NCI-H2029 treated with DMSO at 0.1 percent for 48 hours (cell line): ENCODE measurements at regions not wholly inside any gene's neighbourhood (a gene's known extent, or its start where the extent isn't known, plus 50 kb on each side); places are given as distances from the start of the nearest gene placed in this dataset.
A peak's percentile ranks its signal among the peaks of the same experiment; 100 is the strongest.

Experiments used
- DNase-seq: peaks from one replicate; lab custom pipeline; 2025; lab: John Stamatoyannopoulos, UW

GRCh38 chr4:17336986-17337385 lies 174.9 kb downstream of the QDPR start:
- no peak for DNase-seq

DNA sequence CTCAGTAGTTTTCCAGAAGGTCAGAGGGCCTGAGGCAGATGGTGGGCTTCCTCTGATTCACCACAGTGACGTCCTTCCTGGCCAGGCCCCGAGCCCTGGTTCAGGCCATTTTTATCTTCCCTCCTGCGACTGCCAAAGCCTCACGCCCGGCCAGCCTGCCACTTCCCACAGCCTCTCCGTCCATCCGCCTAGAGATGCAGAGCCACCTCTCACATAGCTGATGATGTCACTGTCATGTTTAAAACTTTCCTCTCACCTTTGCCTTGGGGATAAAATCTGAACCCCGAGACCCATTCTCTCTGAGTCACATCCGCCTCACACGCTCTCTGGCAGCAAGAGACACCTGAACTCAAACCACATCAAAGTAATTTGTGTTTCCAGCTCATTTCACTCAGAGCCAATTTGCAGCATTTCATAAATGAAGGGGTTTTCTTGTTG lies 175.3 kb downstream of the QDPR start:
- DNase-seq, result no peak

DNA sequence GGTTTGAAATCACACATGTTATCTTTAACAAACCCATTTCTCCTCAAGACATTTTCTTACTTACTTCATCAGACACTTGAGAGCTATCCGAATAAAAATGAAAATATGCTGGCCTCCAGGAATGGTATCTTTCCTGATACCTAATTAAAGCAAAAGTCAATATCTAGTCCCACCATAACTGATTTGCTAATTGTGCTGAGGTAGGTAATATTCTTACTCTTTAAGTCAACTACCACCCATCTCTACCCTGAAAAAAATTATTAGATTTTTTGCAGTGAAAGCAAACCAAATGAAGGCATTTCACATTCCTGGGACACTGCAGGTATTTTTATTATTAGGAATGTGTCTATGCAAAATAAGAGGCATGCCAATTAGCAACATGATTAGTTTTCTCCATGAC lies 175.8 kb downstream of the QDPR start:
- no peak for DNase-seq

DNA sequence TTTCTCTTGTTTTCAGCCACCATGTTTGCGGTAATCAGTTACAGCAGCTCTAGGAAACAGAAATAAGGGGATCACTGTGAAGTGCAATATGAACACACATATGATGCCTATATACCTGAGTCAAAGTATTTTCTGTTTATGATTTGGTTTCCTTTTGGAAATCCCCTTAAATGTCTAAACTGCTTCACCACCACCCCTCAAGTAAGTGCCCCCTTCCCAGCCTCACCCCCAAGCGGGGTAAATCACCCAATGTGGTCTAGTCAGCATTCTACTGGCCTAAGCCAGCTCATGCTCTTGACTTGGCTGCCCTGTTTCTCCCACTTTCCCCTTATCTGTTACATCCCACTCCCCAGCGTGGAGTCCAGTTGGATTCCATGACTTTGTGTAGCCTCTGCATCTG lies 176.5 kb downstream of the QDPR start:
- no peak for DNase-seq

DNA sequence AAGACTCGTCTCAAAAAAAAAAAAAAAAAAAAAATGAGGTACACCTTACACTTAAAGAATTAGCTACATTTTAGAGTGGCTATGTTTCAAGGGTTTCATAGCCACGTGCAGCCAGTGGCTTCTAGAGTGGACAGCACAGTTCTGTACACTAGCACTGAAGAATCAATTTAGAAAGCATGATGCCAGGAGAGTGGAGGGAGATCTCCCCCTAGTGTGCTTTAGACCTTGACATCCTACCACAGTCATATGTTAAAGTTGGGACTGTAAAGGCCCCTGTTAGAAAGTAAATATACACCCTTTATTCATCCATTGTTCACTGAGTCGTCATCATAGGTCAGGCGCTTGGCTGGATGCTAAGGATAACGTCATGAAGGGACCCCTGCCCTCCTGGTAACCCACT lies 179.4 kb downstream of the QDPR start:
- no peak for DNase-seq

DNA sequence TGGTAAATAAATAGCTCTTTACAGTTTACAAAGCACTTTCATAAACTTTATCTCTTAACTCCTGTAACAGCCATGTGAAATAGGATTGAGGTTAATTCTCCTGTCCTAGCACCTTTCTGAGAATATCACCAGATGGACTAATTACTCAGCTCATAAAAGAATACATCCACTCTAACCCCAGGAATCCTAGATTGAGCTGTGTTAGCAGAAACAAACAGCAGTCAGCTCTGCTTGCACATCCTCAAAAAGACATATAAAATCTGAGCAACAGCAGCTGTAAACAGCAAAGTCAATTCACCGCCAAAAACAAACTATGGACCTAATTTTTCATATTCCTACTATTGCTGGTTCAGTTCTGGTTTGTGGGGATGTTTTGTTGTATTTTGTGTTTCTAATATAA lies 182.8 kb downstream of the QDPR start:
- DNase-seq, result no peak

- no peak for DNase-seq
Observed at GRCh38 chr4:17328141-17328815, 183.6 kb downstream of the QDPR start.

DNA sequence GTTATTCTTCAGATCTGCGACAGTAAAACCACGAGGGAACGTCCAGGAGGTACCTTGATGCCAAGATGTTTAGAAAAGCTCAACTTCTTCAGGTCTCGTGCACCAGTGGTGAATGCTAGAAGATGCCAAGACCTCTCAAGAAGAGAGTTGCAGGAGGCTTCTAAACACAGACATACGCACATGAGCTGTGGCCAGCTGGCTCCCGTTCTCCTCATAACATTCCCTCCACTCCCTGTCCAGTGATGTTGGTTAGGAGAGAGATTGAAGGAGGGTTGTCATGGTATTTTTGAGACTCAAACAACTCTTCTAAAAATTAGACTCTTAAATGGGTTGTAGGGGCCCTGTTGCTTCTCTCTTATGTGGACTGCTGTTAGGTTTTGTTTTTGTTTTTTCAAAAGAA lies 184.3 kb downstream of the QDPR start:
- no peak for DNase-seq

GRCh38 chr4:17326756-17327155 lies 185.1 kb downstream of the QDPR start:
- DNase-seq, result no peak

DNA sequence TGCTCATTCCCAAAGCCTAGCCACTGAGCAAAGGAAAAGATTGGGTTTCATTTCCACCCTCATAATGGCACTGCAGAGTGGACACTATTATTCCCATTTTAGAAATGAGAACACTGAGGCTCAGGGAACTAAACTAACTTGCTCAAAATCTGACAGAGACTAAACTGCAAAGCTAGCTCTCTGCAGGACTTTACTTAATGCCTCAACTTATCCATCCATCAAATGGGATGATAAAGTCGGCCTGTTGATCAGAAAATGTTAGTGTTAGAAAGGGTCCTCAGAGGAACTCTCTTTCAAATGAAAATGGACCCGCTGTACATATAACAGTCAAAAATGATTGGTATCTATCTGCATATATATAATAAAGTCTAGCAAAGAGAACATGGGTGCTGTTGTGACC lies 186.8 kb downstream of the QDPR start:
- no peak for DNase-seq

- DNase-seq, result peak; percentile 55
Observed at GRCh38 chr4:17324386-17324830, 187.5 kb downstream of the QDPR start.

- DNase-seq, result no peak
Observed at GRCh38 chr4:17323554-17324385, 188.1 kb downstream of the QDPR start.

DNA sequence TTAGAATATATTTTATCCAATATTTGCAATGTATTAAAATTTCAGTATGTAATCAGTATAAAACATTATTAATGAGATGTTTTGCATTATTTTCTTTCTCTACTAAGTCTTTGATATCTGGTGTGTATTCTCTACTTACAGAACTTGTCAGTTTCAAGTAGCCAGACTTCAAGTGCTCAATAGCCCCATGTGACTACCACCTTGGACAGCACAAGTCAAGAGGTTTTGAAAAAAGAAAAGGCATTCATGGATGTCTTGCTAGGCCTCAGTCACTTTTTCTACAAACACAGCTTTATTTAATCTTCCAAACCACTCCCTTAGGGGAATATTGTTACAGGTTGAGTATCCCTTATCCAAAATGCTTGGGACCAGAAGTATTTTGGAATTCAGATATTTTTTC lies 189.4 kb downstream of the QDPR start:
- no peak for DNase-seq

DNA sequence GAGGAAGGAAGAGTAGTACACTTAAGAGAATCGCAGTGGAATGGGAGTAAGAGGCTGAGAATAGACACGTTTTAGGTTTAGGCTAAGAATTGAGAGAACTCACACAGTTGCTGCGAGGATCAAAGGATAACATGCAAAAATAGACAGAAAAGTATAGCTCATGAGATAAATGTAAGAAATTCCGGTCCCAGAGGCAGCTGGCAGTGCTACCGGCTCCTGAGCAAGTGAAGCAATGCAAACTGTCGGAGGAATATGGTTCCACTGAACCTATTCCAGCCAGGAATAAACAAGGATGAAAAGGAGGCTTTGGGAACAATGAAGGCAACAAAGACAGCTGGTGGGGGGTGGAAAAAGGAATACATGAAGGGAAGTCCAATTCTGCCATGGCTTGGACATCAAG lies 191.8 kb downstream of the QDPR start:
- DNase-seq, result no peak

- no peak for DNase-seq
Observed at GRCh38 chr4:17317526-17317925, 194.4 kb downstream of the QDPR start.

GRCh38 chr4:17316566-17316965 lies 195.3 kb downstream of the QDPR start:
- no peak for DNase-seq

DNA sequence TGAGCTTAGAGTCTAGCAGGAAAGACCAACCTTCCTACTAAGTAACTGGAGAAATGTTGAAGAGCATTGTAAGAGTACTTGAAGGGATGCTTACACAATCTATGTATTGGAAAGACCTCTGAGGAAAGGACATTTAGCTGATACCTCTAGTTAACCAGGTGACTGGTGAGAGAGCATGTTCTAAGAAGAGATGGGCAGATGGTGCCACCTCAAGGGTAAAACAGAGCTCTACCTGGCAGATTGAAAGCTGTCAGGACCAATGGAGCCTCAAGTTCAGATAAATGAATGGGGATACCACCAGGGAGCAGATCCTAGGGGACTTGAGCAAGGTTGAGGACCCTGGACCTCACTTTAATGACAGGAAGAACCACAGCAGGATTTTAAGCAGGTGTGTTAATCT lies 196.4 kb downstream of the QDPR start:
- no peak for DNase-seq

DNA sequence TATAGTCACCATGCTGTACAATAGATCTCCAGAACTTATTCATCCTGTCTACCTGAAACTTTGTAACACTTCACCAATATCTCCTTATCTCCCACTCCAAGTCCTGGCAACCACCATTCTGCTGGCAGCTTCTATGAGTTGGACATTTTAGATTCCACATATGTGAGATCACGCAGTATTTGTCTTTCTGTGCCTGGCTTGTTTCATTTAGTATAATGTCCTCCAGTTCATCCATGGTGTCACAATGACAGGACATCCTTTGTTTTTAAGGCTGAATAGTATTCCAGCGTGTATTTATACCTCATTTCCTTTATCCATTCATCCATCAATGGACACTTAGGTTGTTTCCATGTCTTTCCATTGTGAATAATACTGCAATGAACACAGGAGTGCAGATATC lies 198.7 kb downstream of the QDPR start:
- no peak for DNase-seq

DNA sequence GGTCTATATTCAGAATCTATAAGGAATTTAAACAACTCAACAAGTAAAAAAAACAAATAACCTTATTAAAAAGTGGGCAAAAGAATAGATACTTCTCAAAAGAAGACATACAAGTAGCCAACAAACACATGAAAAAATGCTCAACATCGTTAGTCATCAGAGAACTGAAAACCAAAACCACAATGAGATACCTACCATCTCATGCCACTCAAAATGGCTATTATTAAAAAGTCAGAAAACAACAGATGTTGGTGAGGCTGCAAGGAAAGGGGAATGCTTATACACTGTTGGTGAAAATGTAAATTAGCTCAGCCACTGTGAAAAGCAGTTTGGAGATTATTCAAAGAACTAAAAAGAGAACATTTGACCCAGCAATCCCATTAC lies 201.6 kb downstream of the QDPR start:
- DNase-seq, result no peak

DNA sequence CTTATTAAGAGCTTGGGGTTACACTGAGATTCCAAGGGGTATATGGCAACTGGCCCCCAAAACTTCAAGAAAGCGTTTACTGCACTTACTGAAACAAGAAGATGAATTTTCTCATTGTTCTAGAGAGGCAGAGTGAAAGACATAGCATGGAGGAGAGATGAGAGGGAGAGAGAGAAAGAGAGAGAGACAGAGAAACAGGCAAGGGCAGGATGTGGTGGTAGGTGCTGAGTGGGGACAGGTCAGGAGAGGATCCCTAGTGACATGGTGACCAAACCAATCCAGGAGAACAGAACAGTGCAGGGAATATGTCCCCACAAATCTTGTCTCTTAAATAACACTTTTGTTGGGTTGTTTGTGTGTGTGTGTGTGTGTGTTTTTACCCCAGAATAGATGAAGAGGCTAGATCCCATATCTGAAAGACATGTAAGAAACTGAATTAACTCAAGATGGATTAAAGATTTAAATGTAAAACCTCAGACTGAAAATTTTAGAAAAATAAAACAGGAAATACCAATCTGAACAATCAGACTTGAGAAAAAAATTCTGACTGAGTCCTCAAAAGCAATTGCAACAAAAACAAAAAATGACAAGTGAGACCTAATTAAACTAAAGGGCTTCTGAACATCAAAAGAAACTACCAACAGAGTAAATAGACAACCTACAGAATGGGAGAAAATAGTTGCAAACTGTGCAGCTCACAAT lies 202.2 kb downstream of the QDPR start:
- no peak for DNase-seq

GRCh38 chr4:17301869-17302268 lies 210.0 kb downstream of the QDPR start:
- no peak for DNase-seq

GRCh38 chr4:17301266-17301665 lies 210.6 kb downstream of the QDPR start:
- no peak for DNase-seq
